OCI-M2 (cell line): ENCODE measurements at regions not wholly inside any gene's neighbourhood (a gene's known extent, or its start where the extent isn't known, plus 50 kb on each side); places are given as distances from the start of the nearest gene placed in this dataset.

Source experiments
- DNase-seq: peaks from one replicate; lab custom pipeline; 2025; ENCODE audit not compliant: unreplicated experiment; lab: John Stamatoyannopoulos, UW

- DNase-seq, result no peak
Measured at GRCh38 chr7:117929237-117929636, 56.0 kb upstream of the CTTNBP2 start.

GRCh38 chr7:117931314-117931713, 58.1 kb upstream of the CTTNBP2 start:
- no peak for DNase-seq

DNA sequence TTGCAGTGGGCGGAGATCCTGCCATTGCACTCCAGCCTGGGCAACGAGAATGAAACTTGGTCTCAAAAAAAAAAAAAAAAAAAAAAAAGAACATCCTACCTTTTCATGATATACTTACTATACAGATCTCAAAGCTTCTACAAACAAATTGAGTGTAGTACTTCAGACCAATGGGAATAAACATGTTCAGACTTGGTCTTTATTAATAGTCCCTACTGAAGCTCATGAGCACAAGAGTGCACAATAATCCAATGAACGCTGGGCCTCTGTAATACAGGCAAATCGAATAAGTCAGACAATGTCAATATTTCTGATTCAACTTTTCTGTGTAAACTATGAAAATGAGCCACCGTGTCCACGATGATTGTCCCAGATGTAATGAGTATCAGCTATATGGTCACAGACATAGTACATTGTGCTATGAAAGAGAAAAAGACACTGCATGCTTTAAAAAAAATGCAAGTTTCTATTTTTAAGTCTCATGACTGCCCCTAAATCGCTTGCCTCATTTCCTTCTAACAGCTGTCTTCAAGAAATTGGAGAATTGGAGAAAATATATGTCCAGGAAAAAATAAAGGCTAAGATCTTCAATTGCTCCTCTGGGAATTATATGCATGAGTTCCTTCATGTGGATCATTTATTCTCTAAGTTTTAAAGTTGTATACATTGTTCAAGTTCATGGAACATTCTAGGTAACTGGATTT, 64.0 kb upstream of the CTTNBP2 start:
- DNase-seq, result no peak

DNA sequence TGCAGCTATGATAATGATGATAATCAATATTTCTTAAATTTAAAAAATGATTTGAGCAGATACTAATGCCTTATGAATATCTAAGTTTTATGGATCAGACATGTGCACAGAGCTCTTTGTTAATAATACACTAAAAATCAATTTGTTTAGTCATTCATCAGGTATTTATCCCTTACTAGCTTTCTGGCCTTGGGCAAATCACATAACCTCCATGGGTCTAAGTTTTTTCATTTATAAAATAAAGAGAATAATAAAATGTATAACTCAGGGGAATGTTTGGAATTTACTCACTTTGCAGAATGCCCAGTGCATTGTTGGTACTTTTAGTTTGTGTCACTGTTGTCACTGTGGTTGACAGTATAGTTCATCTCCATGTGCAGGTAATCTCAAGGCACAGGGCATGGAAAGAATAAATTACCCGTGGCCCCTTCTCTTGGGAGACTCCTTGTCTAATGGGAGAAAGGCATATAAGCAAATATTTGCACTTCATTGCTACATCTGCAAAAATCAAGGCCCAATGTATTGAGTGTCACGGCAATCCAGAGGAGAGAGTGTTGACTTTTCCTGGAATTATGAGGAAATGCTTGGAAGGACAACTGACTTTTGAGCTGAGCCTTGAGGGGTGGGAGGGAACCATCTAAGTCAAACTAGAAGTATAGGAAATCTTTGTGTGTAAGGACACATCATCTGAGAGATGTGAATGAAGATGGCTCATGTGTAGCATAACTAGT, 64.7 kb upstream of the CTTNBP2 start:
- DNase-seq, result no peak

DNA sequence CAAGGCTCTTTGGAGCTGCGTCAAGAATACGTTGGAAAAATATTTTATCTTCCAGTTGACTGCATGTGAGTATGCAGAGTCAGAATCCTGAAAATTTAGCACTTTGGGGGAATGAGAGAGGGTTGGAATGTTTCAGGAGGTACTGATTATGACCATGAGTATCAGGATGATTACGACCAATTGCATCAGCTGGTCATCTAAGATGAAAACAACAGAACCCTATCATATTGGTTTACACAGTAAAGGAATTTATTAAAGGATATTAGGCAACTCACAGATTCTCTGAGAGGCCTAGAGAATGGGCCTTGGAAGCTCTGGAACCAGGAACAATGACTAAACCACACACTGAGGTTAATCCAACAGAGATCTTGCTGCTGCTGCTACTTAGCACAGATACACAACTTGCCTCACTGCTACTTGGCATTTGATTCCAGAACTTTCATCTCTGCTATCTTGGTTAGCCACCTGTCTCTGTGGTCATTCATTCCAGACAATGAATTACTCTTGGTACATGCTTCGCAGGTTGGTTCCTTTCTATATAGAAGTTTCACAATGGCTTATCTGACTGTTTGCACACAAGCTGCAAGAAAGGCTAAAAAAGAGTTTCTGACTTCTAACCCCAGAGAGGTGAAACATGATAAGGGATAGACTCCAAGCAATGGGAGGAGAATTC, 68.0 kb upstream of the CTTNBP2 start:
- DNase-seq, result peak; percentile 84

DNA sequence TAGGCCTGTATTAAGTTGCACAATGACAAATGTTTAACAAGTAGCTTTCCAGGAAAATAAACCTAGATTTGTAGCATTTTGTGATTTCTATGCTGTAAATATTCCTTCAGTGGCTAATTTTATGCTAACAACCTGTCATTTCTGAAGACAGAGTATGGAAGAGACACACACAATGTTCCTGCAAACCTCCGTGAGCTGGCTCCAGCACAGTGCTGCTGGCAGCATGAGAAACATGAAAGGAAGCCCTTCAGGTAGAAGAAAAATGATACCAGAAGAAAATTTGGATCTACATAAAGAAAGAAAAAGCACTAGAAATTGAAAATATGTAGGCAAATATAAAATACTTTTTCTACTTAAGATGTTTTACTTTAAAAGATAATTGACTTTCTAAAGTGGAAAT, 69.5 kb upstream of the CTTNBP2 start:
- DNase-seq, result no peak

GRCh38 chr7:117944886-117945285, 71.6 kb upstream of the CTTNBP2 start:
- DNase-seq, result no peak

DNA sequence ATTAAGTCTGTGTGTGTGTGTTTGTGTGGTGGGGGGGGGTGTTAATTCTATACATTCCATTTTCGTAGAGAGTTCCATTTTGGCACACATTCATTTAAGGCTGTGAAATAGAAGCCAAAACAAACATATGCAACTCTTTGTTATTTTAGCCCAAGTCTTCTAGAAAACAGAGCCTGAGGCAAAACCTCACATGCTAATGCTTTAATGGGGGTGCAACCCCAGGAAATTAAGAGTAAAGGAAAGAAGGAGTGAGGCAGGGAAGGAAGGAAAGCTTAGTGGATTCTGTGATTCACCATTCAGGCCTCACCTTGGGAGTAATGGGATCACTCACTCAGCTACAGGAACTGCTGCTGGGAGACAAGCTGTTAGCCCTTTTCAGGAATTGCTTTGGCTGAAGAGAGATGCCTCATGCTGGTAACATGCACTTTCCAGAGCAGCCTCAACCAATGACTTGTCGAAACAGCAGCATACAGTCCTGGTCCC, 73.0 kb upstream of the CTTNBP2 start:
- DNase-seq, result no peak

GRCh38 chr7:117949232-117949631, 76.0 kb upstream of the CTTNBP2 start:
- DNase-seq, result no peak

DNA sequence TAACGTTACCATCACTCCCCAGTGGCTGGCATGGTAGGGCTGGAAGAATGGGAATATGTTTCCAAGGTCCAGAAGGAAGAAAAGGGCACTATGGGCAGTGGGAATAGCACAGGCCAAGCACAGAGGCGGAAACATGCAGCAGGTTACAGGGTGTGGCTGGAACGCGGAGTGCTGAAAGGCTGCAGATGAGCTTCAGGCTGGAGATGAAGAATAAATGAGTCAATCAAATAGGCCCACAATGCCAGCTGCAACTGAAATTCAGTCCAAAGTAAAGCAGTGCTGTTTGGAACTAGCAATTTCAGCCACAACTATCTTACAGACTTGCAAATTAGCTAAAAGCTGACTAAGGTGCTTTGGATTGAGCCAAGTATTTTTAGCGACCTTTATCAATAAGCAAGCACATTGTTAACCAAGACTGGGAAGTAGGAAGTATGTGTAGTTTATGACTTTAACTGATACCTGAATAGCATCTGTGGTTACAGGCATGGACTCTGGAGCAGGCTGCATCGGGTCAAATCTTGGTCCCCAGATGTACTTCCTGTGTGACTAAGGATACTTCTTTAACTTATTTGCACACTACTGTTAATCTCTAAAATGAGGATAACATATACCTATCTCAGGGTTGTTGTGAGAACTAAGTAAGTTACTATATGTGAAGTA, 77.5 kb upstream of the CTTNBP2 start:
- peak; percentile 78 for DNase-seq

GRCh38 chr7:117951285-117951684, 78.0 kb upstream of the CTTNBP2 start:
- DNase-seq, result no peak

- no peak for DNase-seq
Measured at GRCh38 chr7:117951691-117952280, 78.5 kb upstream of the CTTNBP2 start.

DNA sequence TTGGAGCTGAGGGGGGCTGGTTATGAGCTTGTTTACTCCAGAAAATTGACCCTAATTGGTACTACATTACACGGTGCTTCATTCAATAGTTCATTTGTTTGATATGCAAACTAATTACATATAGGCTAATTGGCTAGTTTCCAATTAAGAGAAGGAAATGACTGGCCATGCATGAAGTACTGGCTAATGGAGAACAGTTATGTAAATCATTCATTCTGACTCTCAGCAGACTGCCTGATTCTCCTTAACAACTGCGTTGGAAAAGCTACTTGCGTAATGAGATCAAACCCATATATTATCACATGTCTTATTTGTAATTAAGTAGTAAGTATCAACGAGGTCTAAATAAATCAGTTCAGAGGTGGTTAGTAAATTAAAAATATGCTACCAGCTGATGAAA, 81.8 kb upstream of the CTTNBP2 start:
- DNase-seq, result no peak

DNA sequence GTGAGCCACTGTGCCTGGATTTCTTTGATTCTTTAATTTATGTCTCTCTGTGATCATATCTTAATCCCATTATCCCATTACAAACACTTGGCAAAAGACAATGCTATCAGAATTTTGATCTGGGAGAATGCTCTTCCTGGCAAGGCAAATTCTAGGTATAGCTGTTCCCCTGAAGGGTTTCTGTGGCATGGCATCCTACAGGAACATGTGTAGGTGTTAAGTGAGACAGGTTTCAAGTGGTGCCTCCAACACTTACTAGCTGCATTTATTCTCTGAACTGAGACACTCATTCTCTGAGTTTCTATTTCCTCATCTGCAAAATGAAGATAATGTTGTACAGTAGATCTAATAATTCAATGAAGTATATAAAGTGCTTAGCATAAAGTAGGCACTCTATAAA, 87.1 kb upstream of the CTTNBP2 start:
- DNase-seq, result no peak

GRCh38 chr7:117961235-117961634, 88.0 kb upstream of the CTTNBP2 start:
- no peak for DNase-seq

DNA sequence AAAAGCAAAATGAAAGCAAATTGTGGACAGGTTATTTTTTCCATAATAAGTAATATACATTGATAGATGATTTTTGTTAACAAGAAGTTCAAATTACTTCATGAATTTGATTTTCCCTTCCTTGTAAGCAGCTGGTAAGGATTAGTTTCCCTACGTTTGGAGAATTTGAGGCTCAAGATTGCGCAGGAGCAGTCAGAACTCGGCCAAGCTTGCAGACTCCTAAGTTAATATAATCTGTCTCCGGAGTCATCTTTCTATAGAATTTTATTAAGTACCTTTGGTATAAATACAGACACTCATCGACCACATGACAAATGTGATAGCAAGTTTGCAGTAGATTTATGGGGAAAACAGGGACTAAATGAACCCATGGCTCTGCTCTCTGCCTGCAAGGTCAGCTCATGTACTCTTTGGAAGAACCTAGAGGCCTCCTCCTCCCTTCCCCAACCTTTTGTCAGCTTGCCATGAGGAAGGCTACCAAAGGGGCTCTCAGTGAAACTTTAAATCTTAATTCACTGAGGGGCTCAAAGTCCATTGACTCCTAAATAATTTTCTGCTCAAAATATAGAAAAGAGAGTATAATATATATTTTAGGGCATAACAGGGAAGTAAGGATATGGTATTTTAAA, 89.2 kb upstream of the CTTNBP2 start:
- DNase-seq, result no peak

DNA sequence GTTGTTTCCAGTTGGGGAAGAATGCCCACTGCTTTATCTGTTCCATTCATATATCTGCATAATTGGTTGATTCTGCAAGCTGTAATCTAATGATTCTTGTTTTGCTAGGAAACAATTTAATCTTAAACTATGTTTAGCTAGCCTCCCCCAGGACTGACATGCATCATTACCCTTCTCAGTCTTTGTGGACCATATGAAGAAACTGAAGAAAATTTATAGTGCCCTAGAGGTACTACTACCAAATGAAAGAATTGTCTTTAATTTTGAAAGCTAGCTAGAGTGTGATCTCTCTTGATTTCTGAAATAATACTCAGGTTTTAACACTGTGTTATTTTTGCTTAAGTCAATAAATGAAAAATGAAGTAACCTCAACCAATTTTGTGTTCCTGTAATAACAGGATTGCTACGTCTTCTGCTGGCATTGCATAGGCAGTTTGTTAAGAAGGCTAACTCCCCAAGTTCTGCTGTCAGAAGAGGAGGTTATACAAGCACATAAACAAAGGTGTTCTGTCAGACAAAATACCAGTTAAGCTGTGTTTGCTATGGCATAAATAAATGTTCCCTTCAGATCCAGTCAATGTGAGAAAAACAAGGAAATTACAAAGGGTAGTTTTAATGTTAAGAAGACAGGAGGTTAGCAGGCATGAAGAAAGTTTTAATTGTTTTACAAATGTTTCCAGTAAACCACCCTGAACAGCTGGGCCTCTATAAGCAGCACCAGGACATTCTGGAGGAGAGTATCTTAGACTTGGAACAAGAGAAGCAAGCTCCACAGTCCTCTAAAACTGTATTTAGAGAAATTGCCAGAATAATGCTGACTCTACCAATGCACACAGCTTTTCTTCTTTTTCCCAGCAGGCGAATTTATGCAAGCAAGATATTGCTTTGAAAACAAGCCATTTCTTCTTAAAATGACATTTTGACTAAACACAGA, 90.3 kb upstream of the CTTNBP2 start:
- no peak for DNase-seq

GRCh38 chr7:117970801-117971200, 97.6 kb upstream of the CTTNBP2 start:
- DNase-seq, result no peak

DNA sequence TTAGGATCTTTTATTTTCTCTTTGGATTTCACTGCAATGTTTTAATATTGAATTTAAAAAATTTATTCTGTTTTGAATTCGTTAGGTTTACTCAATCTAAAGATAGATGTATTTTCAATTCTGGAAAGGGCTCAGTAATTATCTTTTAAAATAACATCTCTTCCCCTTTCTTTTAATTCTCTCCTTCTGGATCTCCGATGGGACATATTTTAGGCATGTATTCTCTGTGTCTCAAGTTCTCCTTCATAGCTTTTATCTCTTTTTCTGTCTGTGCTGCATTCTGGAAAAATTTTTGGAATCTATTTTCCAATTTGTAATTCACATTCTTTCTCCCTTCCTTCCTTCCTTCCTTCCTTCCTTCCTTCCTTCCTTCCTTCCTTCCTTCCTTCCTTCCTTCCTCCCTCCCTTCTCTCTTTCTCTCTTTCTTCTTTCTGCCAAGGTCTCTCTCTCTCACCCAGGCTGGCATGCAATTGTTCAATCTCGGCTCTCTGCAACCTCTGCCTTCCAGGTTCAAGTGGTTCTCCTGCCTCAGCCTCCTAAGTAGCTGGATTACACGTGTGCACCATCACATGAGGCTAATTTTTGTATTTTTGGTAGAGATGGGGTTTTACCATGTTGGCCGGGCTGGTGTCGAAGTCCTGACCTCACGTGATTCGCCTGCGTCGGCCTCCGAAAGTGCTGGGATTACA, 98.5 kb upstream of the CTTNBP2 start:
- no peak for DNase-seq
